Fibroblast of lung (primary cell): ENCODE measurements at regions not wholly inside any gene's neighbourhood (a gene's known extent, or its start where the extent isn't known, plus 50 kb on each side); places are given as distances from the start of the nearest gene placed in this dataset.

Experiments
- CTCF ChIP-seq, 2 donors: IDR thresholded peaks in 1 of 2; conservative IDR thresholded peaks in 1 of 2; 1 replicate in 1 of 2; 2 replicates in 1 of 2; pipeline ENCODE4 v1.5.1; 2011 to 2012; ENCODE audit warnings: low read length in 2 of 2, control low read depth in 1 of 2, inconsistent platforms in 1 of 2, low read depth in 1 of 2, mild to moderate bottlenecking in 1 of 2
- EZH2 ChIP-seq: IDR thresholded peaks from 2 replicates; pipeline ENCODE4 v1.5.1; 2012; ENCODE audit warnings: low read length, control low read depth, mild to moderate bottlenecking; ENCODE audit errors: missing control alignments

- TF ChIP-seq CTCF (conservative IDR thresholded peaks at IDR 0.05 in 1 of 2, IDR thresholded peaks at IDR 0.05 in 1 of 2; ENCODE audit: low read depth in 1 of 2, low read length in 2 of 2), result no peak
- no peak for TF ChIP-seq EZH2
Measured at GRCh38 chr3:168161696-168162095, 66.0 kb upstream of the GOLIM4 start.
